IPS-20b (cell line): ENCODE measurements at regions not wholly inside any gene's neighbourhood (a gene's known extent, or its start where the extent isn't known, plus 50 kb on each side); places are given as distances from the start of the nearest gene placed in this dataset.

Source experiments
- H3K27ac ChIP-seq: one replicate; pipeline ENCODE4 v1.5.1; 2013; ENCODE audit warnings: low read length
- H3K27me3 ChIP-seq: 2 replicates; pipeline ENCODE4 v1.6.1; 2013; ENCODE audit warnings: mild to moderate bottlenecking, low read length, inconsistent platforms; ENCODE audit not compliant: insufficient read depth
- H3K36me3 ChIP-seq: 2 replicates; pipeline ENCODE4 v1.6.1; 2013; ENCODE audit warnings: low read depth, mild to moderate bottlenecking, inconsistent platforms, low read length, moderate library complexity; ENCODE audit not compliant: insufficient read depth
- H3K4me1 ChIP-seq: 2 replicates; pipeline ENCODE4 v1.6.1; 2013; ENCODE audit warnings: mild to moderate bottlenecking, control low read depth, inconsistent platforms, low read length, moderate library complexity; ENCODE audit not compliant: insufficient read depth
- H3K4me3 ChIP-seq: 2 replicates; pipeline ENCODE4 v1.5.1; 2013; ENCODE audit warnings: mild to moderate bottlenecking, low read length, inconsistent platforms
- H3K9ac ChIP-seq: 2 replicates; pipeline ENCODE4 v1.6.1; 2013; ENCODE audit warnings: low read depth, mild to moderate bottlenecking, inconsistent platforms, low read length, moderate library complexity
- H3K9me3 ChIP-seq: 2 replicates; pipeline ENCODE4 v1.6.1; 2013; ENCODE audit warnings: mild to moderate bottlenecking, low read depth, low read length, inconsistent platforms; ENCODE audit not compliant: insufficient read depth

DNA sequence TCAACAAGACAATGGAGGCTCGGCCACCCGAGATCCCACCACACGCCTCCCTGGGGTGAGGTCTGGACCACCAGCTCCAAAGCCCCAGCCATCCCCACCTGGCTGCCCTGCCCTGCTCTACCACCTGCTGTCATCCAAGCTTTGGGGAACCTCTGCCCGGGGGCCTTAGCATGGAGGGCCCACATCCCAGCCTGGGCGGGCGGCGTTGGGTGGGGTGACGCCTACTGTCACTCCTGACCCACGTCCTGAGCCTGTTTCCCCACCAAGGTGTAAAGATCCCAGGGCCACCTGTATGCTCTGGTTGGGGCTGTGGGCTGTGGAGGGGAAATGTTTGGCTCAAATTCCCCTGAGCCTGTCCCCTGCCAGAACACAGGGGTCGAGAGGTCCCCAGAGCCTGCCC lies 437.6 kb downstream of the EIPR1 start:
- Histone ChIP-seq H3K4me3 (no peak overlapping the region), H3K9ac (no peak overlapping the region), H3K9me3 (no peaks in the 10 kb centered on the region), H3K27me3 (no peaks in the 10 kb centered on the region), H3K27ac (no peak overlapping the region), H3K36me3 (no peaks in the 10 kb centered on the region), H3K4me1 (no peaks in the 10 kb centered on the region)

DNA sequence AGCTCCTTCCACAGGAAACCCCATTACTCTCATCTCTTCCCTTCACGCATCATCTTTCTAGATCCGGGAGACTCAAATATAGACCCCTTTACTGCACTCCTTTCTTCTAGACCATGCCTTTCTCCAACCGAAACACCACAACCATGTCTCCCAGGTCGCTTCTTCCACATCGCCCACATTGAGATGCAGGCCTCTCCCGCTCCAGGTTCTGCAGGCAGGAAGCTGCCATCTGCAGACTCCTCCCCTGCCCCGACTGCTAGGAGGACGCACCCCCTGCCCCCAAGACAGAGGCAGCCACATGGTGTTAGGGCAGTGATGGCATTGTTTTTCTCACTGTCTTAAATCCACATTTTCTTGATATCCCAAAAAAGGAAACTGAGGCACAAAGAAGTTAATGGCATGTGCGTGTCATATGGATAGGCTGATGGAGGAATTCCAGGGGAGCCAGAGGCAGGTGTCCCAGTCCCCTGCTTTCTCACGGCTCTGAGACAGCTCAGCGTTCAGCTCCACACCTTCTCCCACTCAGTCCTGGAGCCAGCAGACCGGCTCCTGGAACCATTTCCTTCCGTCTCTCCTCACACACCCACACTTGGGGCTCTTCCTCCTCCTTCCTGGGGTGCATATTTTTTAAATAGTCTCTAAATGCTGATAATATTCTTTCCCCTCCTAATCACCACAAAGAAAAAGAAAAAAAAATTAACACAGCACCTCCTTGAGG lies 438.4 kb downstream of the EIPR1 start:
- no peaks in the 10 kb centered on the region for H3K36me3 ChIP-seq
- H3K4me1 ChIP-seq, result no peaks in the 10 kb centered on the region
- H3K4me3 ChIP-seq, result no peak overlapping the region
- no peaks in the 10 kb centered on the region for H3K9me3 ChIP-seq
- H3K27ac ChIP-seq, result no peak overlapping the region
- no peak overlapping the region for H3K9ac ChIP-seq
- no peaks in the 10 kb centered on the region for H3K27me3 ChIP-seq

GRCh38 chr2:2938481-2938880 lies 439.1 kb downstream of the EIPR1 start:
- no peaks in the 10 kb centered on the region for H3K9me3 ChIP-seq
- H3K27me3 ChIP-seq, result no peaks in the 10 kb centered on the region

GRCh38 chr2:2935445-2936149 lies 442.0 kb downstream of the EIPR1 start:
- Histone ChIP-seq H3K4me3 (no peak overlapping the region), H3K27me3 (no peaks in the 10 kb centered on the region), H3K36me3 (no peaks in the 10 kb centered on the region), H3K27ac (no peak overlapping the region), H3K9ac (no peak overlapping the region), H3K4me1 (no peaks in the 10 kb centered on the region), H3K9me3 (no peaks in the 10 kb centered on the region)

More at GRCh38 chr2:2938481-2938880, 439.1 kb downstream of the EIPR1 start:
- no peaks in the 10 kb centered on the region for H3K36me3 ChIP-seq
- no peak overlapping the region for H3K4me3 ChIP-seq
- H3K27ac ChIP-seq, result no peak overlapping the region
- H3K9ac ChIP-seq, result no peak overlapping the region
- no peaks in the 10 kb centered on the region for H3K4me1 ChIP-seq

DNA sequence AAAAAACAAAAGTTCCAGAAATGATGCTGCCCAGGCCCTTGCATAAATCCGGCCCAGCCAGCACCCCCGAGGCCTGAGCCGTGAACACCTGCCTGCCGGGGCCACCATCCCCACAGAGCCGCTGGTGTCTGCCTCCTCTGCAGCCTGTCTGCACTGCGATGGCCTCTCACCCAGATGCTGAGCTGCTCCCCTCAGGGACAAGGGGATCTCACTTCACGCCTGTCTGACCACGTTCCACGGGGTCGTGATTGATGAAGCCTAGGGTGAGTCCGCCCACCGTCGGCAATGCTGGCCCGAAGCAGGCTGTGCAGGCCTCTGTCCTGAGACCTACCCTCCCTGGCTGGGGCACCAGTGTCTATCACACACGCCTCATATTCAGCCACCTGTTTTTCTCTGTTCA lies 444.2 kb downstream of the EIPR1 start:
- H3K27me3 ChIP-seq, result no peaks in the 10 kb centered on the region

DNA sequence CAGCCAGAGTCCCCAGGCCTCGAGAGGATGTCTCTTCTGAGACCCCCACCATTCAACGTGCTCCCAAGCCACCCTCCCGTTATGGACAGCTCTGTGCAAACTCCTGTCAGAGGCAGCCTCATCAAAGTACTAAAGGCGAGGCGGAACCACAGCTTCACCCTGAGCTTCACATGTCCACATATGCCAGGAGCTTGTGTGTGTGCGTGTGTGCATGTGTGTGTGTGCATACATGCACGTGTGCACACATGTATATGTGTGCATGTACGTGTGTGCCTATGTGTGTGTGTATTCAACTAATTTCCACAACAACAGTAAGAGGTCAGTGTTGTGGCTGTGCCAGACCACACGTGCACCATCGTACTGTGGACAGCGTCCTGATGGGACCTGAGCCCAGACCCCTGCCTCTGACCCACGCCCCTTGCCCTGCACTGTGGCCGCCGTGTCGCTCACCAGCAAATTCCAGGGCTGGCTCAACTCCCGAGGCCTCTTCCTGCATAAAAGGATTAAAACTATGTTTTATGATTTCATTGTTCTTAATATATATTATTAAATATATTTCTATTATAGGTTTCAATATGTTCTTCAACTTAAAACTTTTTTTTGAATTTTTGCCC lies 444.8 kb downstream of the EIPR1 start:
- H3K9ac ChIP-seq, result no peak overlapping the region
- H3K4me3 ChIP-seq, result no peak overlapping the region
- no peaks in the 10 kb centered on the region for H3K4me1 ChIP-seq
- H3K27ac ChIP-seq, result no peak overlapping the region
- no peaks in the 10 kb centered on the region for H3K27me3 ChIP-seq
- no peaks in the 10 kb centered on the region for H3K36me3 ChIP-seq
- peaks cover 6% of the 10 kb centered on the region for H3K9me3 ChIP-seq

More for the DNA sequence above, 444.2 kb downstream of the EIPR1 start:
- Histone ChIP-seq H3K4me1 (no peaks in the 10 kb centered on the region), H3K9ac (no peak overlapping the region), H3K27ac (no peak overlapping the region), H3K9me3 (peaks cover 6% of the 10 kb centered on the region), H3K36me3 (no peaks in the 10 kb centered on the region), H3K4me3 (no peak overlapping the region)

GRCh38 chr2:2932189-2932588 lies 445.4 kb downstream of the EIPR1 start:
- no peaks in the 10 kb centered on the region for H3K4me1 ChIP-seq
- no peaks in the 10 kb centered on the region for H3K27me3 ChIP-seq
- peaks cover 6% of the 10 kb centered on the region for H3K9me3 ChIP-seq
- H3K4me3 ChIP-seq, result no peak overlapping the region
- H3K9ac ChIP-seq, result no peak overlapping the region
- H3K27ac ChIP-seq, result no peak overlapping the region
- no peaks in the 10 kb centered on the region for H3K36me3 ChIP-seq

DNA sequence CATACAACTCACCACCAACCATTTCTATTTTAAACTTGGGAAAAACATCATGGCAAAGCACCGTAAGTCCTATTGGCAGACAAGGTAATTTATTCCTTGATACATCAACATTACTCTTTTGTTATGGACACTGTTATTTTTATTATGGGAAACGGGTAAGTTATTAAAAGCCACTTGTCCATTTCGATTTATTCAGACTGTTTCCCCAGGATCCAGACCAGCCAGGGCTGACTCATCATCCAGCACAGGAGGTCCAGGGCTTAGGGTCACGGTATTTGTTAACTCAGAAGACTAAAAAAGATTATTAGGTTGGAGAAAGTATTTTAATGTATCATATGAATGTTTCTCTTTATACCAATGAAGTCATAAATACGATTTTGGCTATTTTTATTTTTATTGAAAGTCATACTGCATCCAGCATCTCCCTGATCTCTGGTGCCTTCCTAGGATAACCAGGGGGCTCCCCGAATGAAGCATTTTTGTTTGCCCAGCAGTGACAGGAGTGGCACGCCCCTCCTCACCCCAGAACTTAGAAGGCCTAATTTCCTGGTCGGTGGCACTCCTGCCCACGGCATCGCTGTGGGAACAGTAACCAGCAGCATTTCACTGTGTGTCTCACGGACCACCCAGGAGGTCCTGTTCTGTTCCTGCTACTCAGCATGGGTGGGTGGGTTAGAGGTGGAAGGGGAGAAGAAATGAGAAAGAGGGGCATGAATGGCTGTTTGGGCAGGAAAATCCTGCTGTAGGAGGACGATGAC lies 446.1 kb downstream of the EIPR1 start:
- H3K4me3 ChIP-seq, result no peak overlapping the region
- H3K36me3 ChIP-seq, result no peaks in the 10 kb centered on the region
- no peak overlapping the region for H3K9ac ChIP-seq
- no peaks in the 10 kb centered on the region for H3K4me1 ChIP-seq
- H3K27ac ChIP-seq, result no peak overlapping the region
- peaks cover 6% of the 10 kb centered on the region for H3K9me3 ChIP-seq
- no peaks in the 10 kb centered on the region for H3K27me3 ChIP-seq

DNA sequence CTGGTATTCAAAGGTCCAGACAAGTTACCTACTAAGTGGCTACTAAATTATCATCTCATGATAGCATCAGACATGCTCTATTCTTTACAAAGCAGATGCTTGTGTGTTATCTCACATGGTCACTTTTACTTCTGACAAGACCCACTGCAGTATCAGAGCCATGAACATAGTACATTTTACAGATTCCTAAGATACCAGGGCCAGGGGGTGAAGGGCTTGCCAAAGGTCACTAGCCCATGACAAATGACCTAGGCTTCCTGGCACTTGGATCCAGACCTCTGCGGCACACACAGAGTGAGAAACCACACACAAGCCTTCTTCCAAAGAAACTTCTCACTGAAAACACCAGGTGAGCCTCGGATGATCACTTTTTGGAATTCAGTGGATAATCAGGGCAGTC lies 446.8 kb downstream of the EIPR1 start:
- no peaks in the 10 kb centered on the region for H3K27me3 ChIP-seq
- H3K4me3 ChIP-seq, result no peak overlapping the region
- H3K9me3 ChIP-seq, result peaks cover 6% of the 10 kb centered on the region
- H3K9ac ChIP-seq, result no peak overlapping the region
- no peaks in the 10 kb centered on the region for H3K4me1 ChIP-seq
- H3K27ac ChIP-seq, result no peak overlapping the region
- H3K36me3 ChIP-seq, result no peaks in the 10 kb centered on the region

DNA sequence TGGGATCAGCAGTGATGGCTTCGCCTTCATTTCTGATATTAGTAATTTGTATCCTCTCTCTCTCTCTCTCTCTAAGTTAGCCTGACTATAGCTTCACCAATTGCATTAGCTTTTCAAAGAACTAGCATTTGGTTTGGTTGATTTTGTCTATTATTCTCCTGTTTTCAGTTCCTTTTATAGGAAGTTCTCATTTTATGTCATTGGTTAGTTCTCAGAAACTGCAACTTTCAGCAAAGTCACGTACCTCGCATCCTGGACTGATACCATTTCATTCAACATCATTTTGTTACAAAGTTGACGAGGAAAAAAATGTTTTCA lies 450.8 kb downstream of the EIPR1 start:
- H3K27me3 ChIP-seq, result no peaks in the 10 kb centered on the region
- H3K4me3 ChIP-seq, result no peak overlapping the region
- H3K4me1 ChIP-seq, result no peaks in the 10 kb centered on the region
- no peaks in the 10 kb centered on the region for H3K36me3 ChIP-seq
- no peak overlapping the region for H3K9ac ChIP-seq
- H3K9me3 ChIP-seq, result peaks cover 6% of the 10 kb centered on the region
- no peak overlapping the region for H3K27ac ChIP-seq

- Histone ChIP-seq H3K4me3 (no peak overlapping the region), H3K36me3 (no peaks in the 10 kb centered on the region), H3K27me3 (no peaks in the 10 kb centered on the region), H3K4me1 (no peaks in the 10 kb centered on the region), H3K27ac (no peak overlapping the region), H3K9me3 (peaks cover 6% of the 10 kb centered on the region), H3K9ac (no peak overlapping the region)
Measured at GRCh38 chr2:2926009-2926857, 451.4 kb downstream of the EIPR1 start.
